ENCODE measurements at regions not wholly inside any gene's neighbourhood (a gene's known extent, or its start where the extent isn't known, plus 50 kb on each side); places are given as distances from the start of the nearest gene placed in this dataset.
"Not testable (repeated sequence)": the region's sequence is repeated elsewhere in the genome, so short reads cannot be mapped to it uniquely, and the experiment has no call there.

GRCh38 chr3:102682741-102683140 lies 247.9 kb downstream of the ZPLD1 start:
- H3K4me3 ChIP-seq (ENCODE audit: low read depth, low read length): no peak overlapping the region

GRCh38 chr3:102686792-102687191 lies 252.0 kb downstream of the ZPLD1 start:
- no peak overlapping the region for H3K4me3 ChIP-seq (ENCODE audit: low read depth, low read length)

GRCh38 chr3:102687851-102688555 lies 253.2 kb downstream of the ZPLD1 start:
- no peak overlapping the region for H3K4me3 ChIP-seq (ENCODE audit: low read depth, low read length)

- H3K4me3 ChIP-seq (ENCODE audit: low read depth, low read length): no peak overlapping the region
Measured at GRCh38 chr3:102688556-102688930, 253.7 kb downstream of the ZPLD1 start.

GRCh38 chr3:102691507-102691906 lies 256.7 kb downstream of the ZPLD1 start:
- H3K4me3 ChIP-seq (ENCODE audit: low read depth, low read length): no peak overlapping the region

- no peak overlapping the region for H3K4me3 ChIP-seq (ENCODE audit: low read depth, low read length)
Measured at GRCh38 chr3:102699104-102699818, 264.4 kb downstream of the ZPLD1 start.

- no peak overlapping the region for H3K4me3 ChIP-seq (ENCODE audit: low read depth, low read length)
Measured at GRCh38 chr3:102699819-102700140, 265.0 kb downstream of the ZPLD1 start.

GRCh38 chr3:102712896-102713295 lies 278.1 kb downstream of the ZPLD1 start:
- H3K4me3 ChIP-seq (ENCODE audit: low read depth, low read length): no peak overlapping the region

GRCh38 chr3:102714567-102714966 lies 279.8 kb downstream of the ZPLD1 start:
- no peak overlapping the region for H3K4me3 ChIP-seq (ENCODE audit: low read depth, low read length)

- no peak overlapping the region for H3K4me3 ChIP-seq (ENCODE audit: low read depth, low read length)
Measured at GRCh38 chr3:102715030-102715697, 280.3 kb downstream of the ZPLD1 start.

- H3K4me3 ChIP-seq (ENCODE audit: low read depth, low read length): no peak overlapping the region
Measured at GRCh38 chr3:102718651-102719050, 283.8 kb downstream of the ZPLD1 start.

- no peak overlapping the region for H3K4me3 ChIP-seq (ENCODE audit: low read depth, low read length)
Measured at GRCh38 chr3:102722317-102722716, 287.5 kb downstream of the ZPLD1 start.

- H3K4me3 ChIP-seq (ENCODE audit: low read depth, low read length): no peak overlapping the region
Measured at GRCh38 chr3:102727340-102727739, 292.5 kb downstream of the ZPLD1 start.

GRCh38 chr3:102732581-102732980 lies 297.8 kb downstream of the ZPLD1 start:
- not testable (repeated sequence) for H3K4me3 ChIP-seq (ENCODE audit: low read depth, low read length)

GRCh38 chr3:102733791-102734563 lies 299.2 kb downstream of the ZPLD1 start:
- H3K4me3 ChIP-seq (ENCODE audit: low read depth, low read length): no peak overlapping the region

- H3K4me3 ChIP-seq (ENCODE audit: low read depth, low read length): no peak overlapping the region
Measured at GRCh38 chr3:102735311-102735710, 300.5 kb downstream of the ZPLD1 start.

GRCh38 chr3:102736288-102736974 lies 301.6 kb downstream of the ZPLD1 start:
- no peak overlapping the region for H3K4me3 ChIP-seq (ENCODE audit: low read depth, low read length)

- no peak overlapping the region for H3K4me3 ChIP-seq (ENCODE audit: low read depth, low read length)
Measured at GRCh38 chr3:102736975-102737304, 302.1 kb downstream of the ZPLD1 start.

- no peak overlapping the region for H3K4me3 ChIP-seq (ENCODE audit: low read depth, low read length)
Measured at GRCh38 chr3:102737353-102737752, 302.5 kb downstream of the ZPLD1 start.

- no peak overlapping the region for H3K4me3 ChIP-seq (ENCODE audit: low read depth, low read length)
Measured at GRCh38 chr3:102741105-102741504, 306.3 kb downstream of the ZPLD1 start.

GRCh38 chr3:102741694-102742093 lies 306.9 kb downstream of the ZPLD1 start:
- H3K4me3 ChIP-seq (ENCODE audit: low read depth, low read length): no peak overlapping the region
